ENCODE measurements at regions not wholly inside any gene's neighbourhood (a gene's known extent, or its start where the extent isn't known, plus 50 kb on each side); places are given as distances from the start of the nearest gene placed in this dataset.

DNA sequence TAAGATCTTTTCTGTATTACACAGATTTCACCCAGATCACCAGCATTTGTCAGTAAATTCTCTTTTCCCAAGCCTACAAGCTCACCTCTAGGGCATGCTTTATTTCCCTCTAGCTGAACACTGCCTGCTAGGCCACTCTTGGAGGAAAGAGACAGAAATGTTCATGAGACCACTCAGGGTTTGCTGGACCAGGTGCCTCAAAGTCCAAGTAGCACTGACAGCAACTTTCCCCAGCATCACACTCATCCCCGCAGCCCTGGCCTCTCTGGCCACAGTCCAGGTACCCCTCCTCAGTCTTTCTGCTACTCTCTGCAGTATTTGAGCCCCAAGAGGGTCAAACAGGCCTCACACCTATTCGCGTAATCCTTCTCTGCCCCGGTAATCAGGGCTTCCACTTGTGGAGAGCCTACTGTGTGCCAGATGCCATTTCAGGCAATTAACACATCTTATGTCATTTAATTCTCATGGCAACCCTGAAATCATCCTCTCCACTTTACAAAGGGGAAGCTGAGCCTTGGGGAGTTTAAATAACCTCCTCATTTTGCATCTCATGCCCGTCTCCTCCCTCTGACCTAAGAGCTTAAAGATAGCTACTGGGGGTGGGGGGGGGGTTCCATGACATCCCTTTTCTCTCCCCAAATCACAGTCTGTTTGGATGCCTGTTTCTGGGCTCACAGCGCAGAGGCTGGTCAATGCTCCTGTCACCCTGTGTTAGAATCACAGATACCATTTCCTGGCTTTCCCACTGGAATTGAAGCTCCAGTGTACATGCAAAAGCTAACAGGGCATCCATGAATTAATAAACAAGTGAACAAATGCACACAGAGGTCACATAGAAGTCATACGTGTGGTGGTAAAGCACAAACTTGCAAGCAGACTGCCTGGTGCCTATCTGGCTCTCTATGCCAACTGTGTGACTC is 88.5 kb downstream of the PRLHR start:
- TF ChIP-seq, protein P1, sequence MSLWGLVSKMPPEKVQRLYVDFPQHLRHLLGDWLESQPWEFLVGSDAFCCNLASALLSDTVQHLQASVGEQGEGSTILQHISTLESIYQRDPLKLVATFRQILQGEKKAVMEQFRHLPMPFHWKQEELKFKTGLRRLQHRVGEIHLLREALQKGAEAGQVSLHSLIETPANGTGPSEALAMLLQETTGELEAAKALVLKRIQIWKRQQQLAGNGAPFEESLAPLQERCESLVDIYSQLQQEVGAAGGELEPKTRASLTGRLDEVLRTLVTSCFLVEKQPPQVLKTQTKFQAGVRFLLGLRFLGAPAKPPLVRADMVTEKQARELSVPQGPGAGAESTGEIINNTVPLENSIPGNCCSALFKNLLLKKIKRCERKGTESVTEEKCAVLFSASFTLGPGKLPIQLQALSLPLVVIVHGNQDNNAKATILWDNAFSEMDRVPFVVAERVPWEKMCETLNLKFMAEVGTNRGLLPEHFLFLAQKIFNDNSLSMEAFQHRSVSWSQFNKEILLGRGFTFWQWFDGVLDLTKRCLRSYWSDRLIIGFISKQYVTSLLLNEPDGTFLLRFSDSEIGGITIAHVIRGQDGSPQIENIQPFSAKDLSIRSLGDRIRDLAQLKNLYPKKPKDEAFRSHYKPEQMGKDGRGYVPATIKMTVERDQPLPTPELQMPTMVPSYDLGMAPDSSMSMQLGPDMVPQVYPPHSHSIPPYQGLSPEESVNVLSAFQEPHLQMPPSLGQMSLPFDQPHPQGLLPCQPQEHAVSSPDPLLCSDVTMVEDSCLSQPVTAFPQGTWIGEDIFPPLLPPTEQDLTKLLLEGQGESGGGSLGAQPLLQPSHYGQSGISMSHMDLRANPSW (CRISPR knock-in tag; conservative IDR thresholded peaks at IDR 0.05; ENCODE audit: low read depth), result no peak
- TF ChIP-seq TCF7 (CRISPR knock-in tag; IDR thresholded peaks at IDR 0.05; ENCODE audit: low read depth) (no peak), SMAD3 (CRISPR knock-in tag; IDR thresholded peaks at IDR 0.05; ENCODE audit: borderline replicate concordance) (no peak), SOX15 (CRISPR knock-in tag; IDR thresholded peaks at IDR 0.05) (no peak), ZNF317 (CRISPR knock-in tag; IDR thresholded peaks at IDR 0.05; ENCODE audit: borderline replicate concordance, low read depth) (no peak), HMGA2 (CRISPR knock-in tag; IDR thresholded peaks at IDR 0.05) (no peak), IRF2 (CRISPR knock-in tag; IDR thresholded peaks at IDR 0.05; ENCODE audit: borderline replicate concordance, low read depth) (no peak), RELA (CRISPR knock-in tag; IDR thresholded peaks at IDR 0.05; ENCODE audit: borderline replicate concordance) (no peak), FOXJ3 (CRISPR knock-in tag; IDR thresholded peaks at IDR 0.05; ENCODE audit: borderline replicate concordance) (no peak), ATF1 (CRISPR knock-in tag; IDR thresholded peaks at IDR 0.05) (no peak), ETV6 (CRISPR knock-in tag; IDR thresholded peaks at IDR 0.05) (no peak), ESRRA (CRISPR knock-in tag; IDR thresholded peaks at IDR 0.05; ENCODE audit: borderline replicate concordance) (no peak), TEAD1 (CRISPR knock-in tag; IDR thresholded peaks at IDR 0.05) (no peak)
- TF ChIP-seq, protein P2, sequence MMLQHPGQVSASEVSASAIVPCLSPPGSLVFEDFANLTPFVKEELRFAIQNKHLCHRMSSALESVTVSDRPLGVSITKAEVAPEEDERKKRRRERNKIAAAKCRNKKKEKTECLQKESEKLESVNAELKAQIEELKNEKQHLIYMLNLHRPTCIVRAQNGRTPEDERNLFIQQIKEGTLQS (CRISPR knock-in tag; conservative IDR thresholded peaks at IDR 0.05), result no peak
- TF ChIP-seq, protein P3, sequence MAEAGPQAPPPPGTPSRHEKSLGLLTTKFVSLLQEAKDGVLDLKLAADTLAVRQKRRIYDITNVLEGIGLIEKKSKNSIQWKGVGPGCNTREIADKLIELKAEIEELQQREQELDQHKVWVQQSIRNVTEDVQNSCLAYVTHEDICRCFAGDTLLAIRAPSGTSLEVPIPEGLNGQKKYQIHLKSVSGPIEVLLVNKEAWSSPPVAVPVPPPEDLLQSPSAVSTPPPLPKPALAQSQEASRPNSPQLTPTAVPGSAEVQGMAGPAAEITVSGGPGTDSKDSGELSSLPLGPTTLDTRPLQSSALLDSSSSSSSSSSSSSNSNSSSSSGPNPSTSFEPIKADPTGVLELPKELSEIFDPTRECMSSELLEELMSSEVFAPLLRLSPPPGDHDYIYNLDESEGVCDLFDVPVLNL (CRISPR knock-in tag; IDR thresholded peaks at IDR 0.05; ENCODE audit: borderline replicate concordance, low read depth), result no peak
- TF ChIP-seq, protein P4, sequence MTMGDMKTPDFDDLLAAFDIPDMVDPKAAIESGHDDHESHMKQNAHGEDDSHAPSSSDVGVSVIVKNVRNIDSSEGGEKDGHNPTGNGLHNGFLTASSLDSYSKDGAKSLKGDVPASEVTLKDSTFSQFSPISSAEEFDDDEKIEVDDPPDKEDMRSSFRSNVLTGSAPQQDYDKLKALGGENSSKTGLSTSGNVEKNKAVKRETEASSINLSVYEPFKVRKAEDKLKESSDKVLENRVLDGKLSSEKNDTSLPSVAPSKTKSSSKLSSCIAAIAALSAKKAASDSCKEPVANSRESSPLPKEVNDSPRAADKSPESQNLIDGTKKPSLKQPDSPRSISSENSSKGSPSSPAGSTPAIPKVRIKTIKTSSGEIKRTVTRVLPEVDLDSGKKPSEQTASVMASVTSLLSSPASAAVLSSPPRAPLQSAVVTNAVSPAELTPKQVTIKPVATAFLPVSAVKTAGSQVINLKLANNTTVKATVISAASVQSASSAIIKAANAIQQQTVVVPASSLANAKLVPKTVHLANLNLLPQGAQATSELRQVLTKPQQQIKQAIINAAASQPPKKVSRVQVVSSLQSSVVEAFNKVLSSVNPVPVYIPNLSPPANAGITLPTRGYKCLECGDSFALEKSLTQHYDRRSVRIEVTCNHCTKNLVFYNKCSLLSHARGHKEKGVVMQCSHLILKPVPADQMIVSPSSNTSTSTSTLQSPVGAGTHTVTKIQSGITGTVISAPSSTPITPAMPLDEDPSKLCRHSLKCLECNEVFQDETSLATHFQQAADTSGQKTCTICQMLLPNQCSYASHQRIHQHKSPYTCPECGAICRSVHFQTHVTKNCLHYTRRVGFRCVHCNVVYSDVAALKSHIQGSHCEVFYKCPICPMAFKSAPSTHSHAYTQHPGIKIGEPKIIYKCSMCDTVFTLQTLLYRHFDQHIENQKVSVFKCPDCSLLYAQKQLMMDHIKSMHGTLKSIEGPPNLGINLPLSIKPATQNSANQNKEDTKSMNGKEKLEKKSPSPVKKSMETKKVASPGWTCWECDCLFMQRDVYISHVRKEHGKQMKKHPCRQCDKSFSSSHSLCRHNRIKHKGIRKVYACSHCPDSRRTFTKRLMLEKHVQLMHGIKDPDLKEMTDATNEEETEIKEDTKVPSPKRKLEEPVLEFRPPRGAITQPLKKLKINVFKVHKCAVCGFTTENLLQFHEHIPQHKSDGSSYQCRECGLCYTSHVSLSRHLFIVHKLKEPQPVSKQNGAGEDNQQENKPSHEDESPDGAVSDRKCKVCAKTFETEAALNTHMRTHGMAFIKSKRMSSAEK (CRISPR knock-in tag; IDR thresholded peaks at IDR 0.05; ENCODE audit: borderline replicate concordance), result no peak
- TF ChIP-seq, protein P5, sequence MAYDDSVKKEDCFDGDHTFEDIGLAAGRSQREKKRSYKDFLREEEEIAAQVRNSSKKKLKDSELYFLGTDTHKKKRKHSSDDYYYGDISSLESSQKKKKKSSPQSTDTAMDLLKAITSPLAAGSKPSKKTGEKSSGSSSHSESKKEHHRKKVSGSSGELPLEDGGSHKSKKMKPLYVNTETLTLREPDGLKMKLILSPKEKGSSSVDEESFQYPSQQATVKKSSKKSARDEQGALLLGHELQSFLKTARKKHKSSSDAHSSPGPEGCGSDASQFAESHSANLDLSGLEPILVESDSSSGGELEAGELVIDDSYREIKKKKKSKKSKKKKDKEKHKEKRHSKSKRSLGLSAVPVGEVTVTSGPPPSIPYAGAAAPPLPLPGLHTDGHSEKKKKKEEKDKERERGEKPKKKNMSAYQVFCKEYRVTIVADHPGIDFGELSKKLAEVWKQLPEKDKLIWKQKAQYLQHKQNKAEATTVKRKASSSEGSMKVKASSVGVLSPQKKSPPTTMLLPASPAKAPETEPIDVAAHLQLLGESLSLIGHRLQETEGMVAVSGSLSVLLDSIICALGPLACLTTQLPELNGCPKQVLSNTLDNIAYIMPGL (CRISPR knock-in tag; IDR thresholded peaks at IDR 0.05), result no peak
- Mint-ChIP-seq H3K27ac (no peak overlapping the region), H3K4me1 (peaks cover 16% of the 10 kb centered on the region), H3K9me3 (no peaks in the 10 kb centered on the region), H3K27me3 (ENCODE audit: low read depth) (no peaks in the 10 kb centered on the region), H3K4me3 (no peak overlapping the region), H3K36me3 (no peaks in the 10 kb centered on the region)
- ATAC-seq (peak; percentile 67), DNase-seq (ENCODE audit: low spot score) (no peak)
- CTCF ChIA-PET, result no interaction called here
- POLR2A ChIA-PET, result no interaction called here
